HG03378 (cell line): ENCODE measurements at regions not wholly inside any gene's neighbourhood (a gene's known extent, or its start where the extent isn't known, plus 50 kb on each side); places are given as distances from the start of the nearest gene placed in this dataset.
"Not testable (repeated sequence)": the region's sequence is repeated elsewhere in the genome, so short reads cannot be mapped to it uniquely, and the experiment has no call there.

Experiments used
- ATAC-seq: cut with Tn5 transposase; IDR thresholded peaks from one replicate; pipeline ENCODE4 v1.9.1; 2021; ENCODE audit warnings: mild to moderate bottlenecking, moderate library complexity; ENCODE audit not compliant: unreplicated experiment

- no peak for ATAC-seq
These were observed 413.0 kb upstream of the CHORDC1 start for GRCh38 chr11:90635886-90636285.

- ATAC-seq, result no peak
These were observed 412.3 kb upstream of the CHORDC1 start for GRCh38 chr11:90635151-90635550.

- ATAC-seq, result no peak
These were observed 407.3 kb upstream of the CHORDC1 start for GRCh38 chr11:90630176-90630575.

GRCh38 chr11:90629229-90629806 is 406.5 kb upstream of the CHORDC1 start:
- no peak for ATAC-seq

GRCh38 chr11:90614318-90614717 is 391.5 kb upstream of the CHORDC1 start:
- no peak for ATAC-seq

GRCh38 chr11:90613037-90613436 is 390.2 kb upstream of the CHORDC1 start:
- ATAC-seq, result not testable (repeated sequence)

- ATAC-seq, result no peak
These were observed 383.9 kb upstream of the CHORDC1 start for GRCh38 chr11:90606721-90607120.

GRCh38 chr11:90601261-90601660 is 378.4 kb upstream of the CHORDC1 start:
- no peak for ATAC-seq

GRCh38 chr11:90594658-90595057 is 371.8 kb upstream of the CHORDC1 start:
- ATAC-seq, result no peak

GRCh38 chr11:90593099-90593498 is 370.2 kb upstream of the CHORDC1 start:
- ATAC-seq, result no peak

GRCh38 chr11:90590286-90590685 is 367.4 kb upstream of the CHORDC1 start:
- ATAC-seq, result no peak

- no peak for ATAC-seq
These were observed 366.9 kb upstream of the CHORDC1 start for GRCh38 chr11:90589735-90590134.

- ATAC-seq, result no peak
These were observed 365.0 kb upstream of the CHORDC1 start for GRCh38 chr11:90587896-90588295.

- ATAC-seq, result no peak
These were observed 362.6 kb upstream of the CHORDC1 start for GRCh38 chr11:90585491-90585890.

GRCh38 chr11:90582999-90583398 is 360.1 kb upstream of the CHORDC1 start:
- not testable (repeated sequence) for ATAC-seq

- ATAC-seq, result no peak
These were observed 341.7 kb upstream of the CHORDC1 start for GRCh38 chr11:90564531-90564930.

GRCh38 chr11:90558328-90558865 is 335.5 kb upstream of the CHORDC1 start:
- ATAC-seq, result no peak

GRCh38 chr11:90556606-90557005 is 333.8 kb upstream of the CHORDC1 start:
- no peak for ATAC-seq

GRCh38 chr11:90556026-90556425 is 333.2 kb upstream of the CHORDC1 start:
- ATAC-seq, result no peak

- no peak for ATAC-seq
These were observed 332.6 kb upstream of the CHORDC1 start for GRCh38 chr11:90555477-90555876.

GRCh38 chr11:90542092-90542491 is 319.2 kb upstream of the CHORDC1 start:
- no peak for ATAC-seq

GRCh38 chr11:90536301-90536700 is 313.5 kb upstream of the CHORDC1 start:
- no peak for ATAC-seq

GRCh38 chr11:90532125-90532524 is 309.3 kb upstream of the CHORDC1 start:
- no peak for ATAC-seq
